ENCODE measurements at regions not wholly inside any gene's neighbourhood (a gene's known extent, or its start where the extent isn't known, plus 50 kb on each side); places are given as distances from the start of the nearest gene placed in this dataset.

- no peak overlapping the region for H3K4me3 Mint-ChIP-seq
- no peaks in the 10 kb centered on the region for H3K79me2 ChIP-seq (ENCODE audit: insufficient read depth, low read length)
- no peak for DNase-seq
- no peaks in the 10 kb centered on the region for H3K9me3 ChIP-seq (ENCODE audit: control insufficient read depth, low read depth, low read length)
- no peaks in the 10 kb centered on the region for H3K36me3 Mint-ChIP-seq (ENCODE audit: insufficient read depth in 1 of 3, low read depth in 3 of 3)
- no peak overlapping the region for H3K14ac ChIP-seq (ENCODE audit: insufficient read depth, low read length)
- H2BK20ac ChIP-seq (ENCODE audit: low read depth, low read length, poor library complexity, severe bottlenecking), result no peak overlapping the region
- H4K91ac ChIP-seq (ENCODE audit: insufficient read length, low read depth, low read length), result no peak overlapping the region
- WGBS (ENCODE audit: extremely low coverage, insufficient read length, low lambda C conversion rate), result no CpG with 5 or more reads among the region's 4 CpGs
- no peak overlapping the region for H3K23ac ChIP-seq (ENCODE audit: insufficient read length, low read depth, low read length)
- H4K8ac ChIP-seq (replicated peaks; ENCODE audit: insufficient read length, low read depth, low read length), result no peak overlapping the region
- H2BK5ac ChIP-seq (ENCODE audit: insufficient read length, low read length), result no peak overlapping the region
- H3K4me1 Mint-ChIP-seq, result peaks cover 6 to 8% of the 10 kb centered on the region in 2 experiments
- H3K18ac ChIP-seq (ENCODE audit: insufficient read length, low read depth, low read length), result no peak overlapping the region
- H3K9ac ChIP-seq (ENCODE audit: extremely low read depth, insufficient read length, low read length), result no peak overlapping the region
- no peak overlapping the region for H2BK120ac ChIP-seq (ENCODE audit: low read depth, low read length, poor library complexity, severe bottlenecking)
- H3K79me1 ChIP-seq (ENCODE audit: insufficient read depth, low read depth, low read length, poor library complexity, severe bottlenecking), result no peaks in the 10 kb centered on the region
- peaks cover 7% of the 10 kb centered on the region; the same call in 1 of the 2 replicates for H3K27me3 Mint-ChIP-seq (ENCODE audit: low read depth)
- no peak overlapping the region for H2BK15ac ChIP-seq (ENCODE audit: low read depth, low read length)
- no peak overlapping the region for H2AFZ ChIP-seq (ENCODE audit: low read length)
- H2AK5ac ChIP-seq (ENCODE audit: insufficient read length, low read length), result no peak overlapping the region
- no peak overlapping the region for H3K56ac ChIP-seq (ENCODE audit: insufficient read length, low read depth, low read length)
- TF ChIP-seq CTCF (conservative IDR thresholded peaks at IDR 0.05), result no peak
- H3K27me3 ChIP-seq (ENCODE audit: insufficient read depth, low read length), result no peaks in the 10 kb centered on the region
- no peak overlapping the region for H3K27ac ChIP-seq (ENCODE audit: insufficient read length, low read depth, low read length)
- no peaks in the 10 kb centered on the region for H3K4me1 ChIP-seq (ENCODE audit: insufficient read depth, low read length)
- H4K20me1 ChIP-seq (ENCODE audit: control insufficient read depth, insufficient read depth, insufficient read length), result no peaks in the 10 kb centered on the region
- no peak overlapping the region for H3K27ac Mint-ChIP-seq
- no peak overlapping the region for H3K4ac ChIP-seq (ENCODE audit: low read depth, low read length)
- no peak overlapping the region for H4K5ac ChIP-seq (ENCODE audit: insufficient read length, low read depth, low read length)
- no peak overlapping the region for H3K4me2 ChIP-seq (ENCODE audit: insufficient read depth, insufficient read length, low read length)
- no peak overlapping the region for H2BK12ac ChIP-seq (ENCODE audit: insufficient read length, low read depth, low read length)
- no peaks in the 10 kb centered on the region for H3K9me3 Mint-ChIP-seq
- H3T11ph ChIP-seq (ENCODE audit: low read length), result no peak overlapping the region
- no peaks in the 10 kb centered on the region for H3K23me2 ChIP-seq (ENCODE audit: insufficient read length, low read depth, low read length, poor library complexity, severe bottlenecking)
Observed at GRCh38 chr4:174116021-174116420, 167.4 kb downstream of the FBXO8 start.
